ENCODE measurements at regions not wholly inside any gene's neighbourhood (a gene's known extent, or its start where the extent isn't known, plus 50 kb on each side); places are given as distances from the start of the nearest gene placed in this dataset.

DNA sequence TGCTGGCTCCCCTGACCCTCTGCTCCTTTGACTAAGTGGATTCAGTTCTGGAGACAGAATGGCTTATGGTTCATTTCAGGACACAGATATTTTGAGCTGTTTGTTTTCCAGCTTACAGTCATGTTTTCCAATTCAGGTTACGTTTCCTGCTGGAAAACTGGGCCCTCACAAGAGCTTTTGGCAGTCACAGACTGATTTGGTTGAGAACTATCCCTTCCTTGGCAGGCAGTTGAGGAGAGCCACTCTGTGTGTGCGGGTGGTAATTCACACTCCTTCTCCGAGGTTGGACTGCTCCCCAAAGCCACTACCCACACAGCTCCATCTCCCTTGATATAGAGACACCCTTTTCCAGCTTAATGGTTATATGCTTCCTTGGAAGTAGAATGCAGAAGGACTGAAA lies 534.5 kb downstream of the TMEM38B start:
- TF ChIP-seq, protein P1, sequence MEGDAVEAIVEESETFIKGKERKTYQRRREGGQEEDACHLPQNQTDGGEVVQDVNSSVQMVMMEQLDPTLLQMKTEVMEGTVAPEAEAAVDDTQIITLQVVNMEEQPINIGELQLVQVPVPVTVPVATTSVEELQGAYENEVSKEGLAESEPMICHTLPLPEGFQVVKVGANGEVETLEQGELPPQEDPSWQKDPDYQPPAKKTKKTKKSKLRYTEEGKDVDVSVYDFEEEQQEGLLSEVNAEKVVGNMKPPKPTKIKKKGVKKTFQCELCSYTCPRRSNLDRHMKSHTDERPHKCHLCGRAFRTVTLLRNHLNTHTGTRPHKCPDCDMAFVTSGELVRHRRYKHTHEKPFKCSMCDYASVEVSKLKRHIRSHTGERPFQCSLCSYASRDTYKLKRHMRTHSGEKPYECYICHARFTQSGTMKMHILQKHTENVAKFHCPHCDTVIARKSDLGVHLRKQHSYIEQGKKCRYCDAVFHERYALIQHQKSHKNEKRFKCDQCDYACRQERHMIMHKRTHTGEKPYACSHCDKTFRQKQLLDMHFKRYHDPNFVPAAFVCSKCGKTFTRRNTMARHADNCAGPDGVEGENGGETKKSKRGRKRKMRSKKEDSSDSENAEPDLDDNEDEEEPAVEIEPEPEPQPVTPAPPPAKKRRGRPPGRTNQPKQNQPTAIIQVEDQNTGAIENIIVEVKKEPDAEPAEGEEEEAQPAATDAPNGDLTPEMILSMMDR (IDR thresholded peaks at IDR 0.05) = no peak
- TF ChIP-seq POLR2A (IDR thresholded peaks at IDR 0.05) = no peak

All from lower leg skin (tissue), 3 donors.